Thyroid gland (tissue), 4 donors: ENCODE measurements at regions not wholly inside any gene's neighbourhood (a gene's known extent, or its start where the extent isn't known, plus 50 kb on each side); places are given as distances from the start of the nearest gene placed in this dataset.

Experiments
- CTCF ChIP-seq, 6 experiments: fragments of 200-600 bp in 3 of 6; fragments of 450-650 bp in 3 of 6; sonication (generic) in 3 of 6; IDR thresholded peaks; one replicate each; pipeline ENCODE4 v1.5.1; 2016 to 2019; ENCODE audit warnings: antibody characterized with exemption in 6 of 6, mild to moderate bottlenecking in 2 of 6, inconsistent platforms in 1 of 6, moderate library complexity in 1 of 6
- POLR2A ChIP-seq, 2 donors: fragments of 450-650 bp; IDR thresholded peaks; one replicate each; pipeline ENCODE4 v1.6.1; 2017; ENCODE audit warnings: antibody characterized with exemption in 2 of 2, mild to moderate bottlenecking in 2 of 2, moderate library complexity in 1 of 2

- TF ChIP-seq CTCF (IDR thresholded peaks at IDR 0.05) (no peak), POLR2A (IDR thresholded peaks at IDR 0.05) (no peak)
Measured at GRCh38 chr4:20046931-20047677, 204.6 kb upstream of the SLIT2 start.
